ENCODE measurements at regions not wholly inside any gene's neighbourhood (a gene's known extent, or its start where the extent isn't known, plus 50 kb on each side); places are given as distances from the start of the nearest gene placed in this dataset.
A peak's percentile ranks its signal among the peaks of the same experiment; 100 is the strongest.
"Not testable (repeated sequence)": the region's sequence is repeated elsewhere in the genome, so short reads cannot be mapped to it uniquely, and the experiment has no call there.

DNA sequence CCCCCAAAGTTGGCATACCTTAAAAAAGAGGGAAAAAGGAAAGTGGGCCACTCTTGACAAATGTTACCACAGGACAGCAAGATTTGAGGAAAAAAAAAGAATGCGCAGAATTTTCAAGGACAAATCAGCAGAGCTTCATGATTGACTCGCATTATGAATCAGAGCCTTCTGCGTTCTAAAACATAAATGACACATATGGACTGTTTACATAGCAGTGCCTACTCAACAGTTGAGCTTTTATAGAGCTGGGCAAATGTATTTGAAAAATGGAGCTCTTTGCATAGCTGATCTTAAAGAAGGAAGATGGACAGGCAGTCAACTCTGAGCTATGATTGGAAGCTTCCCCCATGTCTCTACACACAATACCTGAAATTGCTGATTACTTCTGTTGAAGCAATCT is 213.2 kb upstream of the NT5E start:
- DNase-seq (ENCODE audit: low read depth in 4 of 4, low spot score in 3 of 4) = no peak

DNA sequence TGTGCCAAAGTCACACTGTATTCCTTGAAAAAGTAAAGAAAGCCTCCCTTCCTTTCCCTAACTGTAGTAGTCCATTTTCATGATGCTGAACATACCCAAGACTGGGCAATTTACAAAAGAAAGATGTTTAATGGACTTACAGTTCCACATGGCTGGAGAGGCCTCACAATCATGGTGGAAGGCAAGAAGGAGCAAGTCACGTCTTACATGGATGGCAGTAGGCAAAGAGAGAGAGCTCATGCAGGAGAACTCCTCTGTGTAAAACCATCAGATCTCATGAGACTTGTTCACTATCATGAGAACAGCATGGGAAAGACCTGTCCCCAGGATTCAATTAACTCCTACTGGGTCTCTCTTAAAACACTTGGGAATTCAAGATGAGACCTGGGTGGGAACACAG is 222.5 kb upstream of the NT5E start:
- DNase-seq (ENCODE audit: low read depth in 4 of 4, low spot score in 3 of 4) = not testable (repeated sequence)

DNA sequence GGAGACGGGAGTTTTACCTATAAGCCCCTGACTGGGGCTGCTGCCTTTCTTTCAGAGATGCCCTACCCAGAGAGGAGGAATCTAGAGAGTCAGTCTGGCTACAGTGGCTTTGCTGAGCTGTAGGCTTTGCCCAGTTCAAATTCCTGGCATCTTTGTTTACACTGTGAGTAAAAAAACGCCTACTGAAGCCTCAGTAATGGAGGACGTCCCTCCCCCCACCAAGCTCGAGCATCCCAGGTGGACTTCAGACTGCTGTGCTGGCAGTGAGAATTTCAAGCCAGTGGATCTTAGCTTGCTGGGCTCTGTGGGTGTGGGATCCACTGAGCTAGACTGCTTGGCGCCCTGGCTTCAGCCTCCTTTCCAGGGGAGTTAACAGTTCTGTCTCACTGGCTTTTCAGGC is 237.1 kb upstream of the NT5E start:
- not testable (repeated sequence) for DNase-seq (ENCODE audit: low read depth in 4 of 4, low spot score in 3 of 4)

DNA sequence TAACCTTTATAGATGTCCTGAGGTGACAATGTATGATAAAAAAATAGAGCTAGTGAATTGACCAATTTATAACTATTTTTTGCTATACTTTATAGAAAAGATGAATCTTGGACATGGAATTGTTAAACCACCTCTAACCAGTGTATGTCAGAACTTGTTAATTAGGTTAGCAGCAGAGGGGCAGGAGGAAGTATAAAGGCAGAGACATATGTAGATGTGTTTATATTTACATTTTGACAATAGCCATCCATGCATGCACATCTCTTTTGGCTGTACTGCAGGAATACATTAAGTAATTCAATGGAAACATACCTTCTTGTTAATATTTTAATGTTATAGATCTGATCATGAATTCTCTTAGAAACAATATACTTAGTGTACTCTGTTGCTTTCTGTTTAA is 254.6 kb upstream of the NT5E start:
- DNase-seq (ENCODE audit: low read depth in 4 of 4, low spot score in 3 of 4) = no peak

- DNase-seq (ENCODE audit: low read depth in 4 of 4, low spot score in 3 of 4) = no peak
These were observed 256.5 kb upstream of the NT5E start for GRCh38 chr6:85193339-85193738.

- no peak for DNase-seq (ENCODE audit: low read depth in 4 of 4, low spot score in 3 of 4)
These were observed 257.3 kb upstream of the NT5E start for GRCh38 chr6:85192596-85192995.

- DNase-seq (ENCODE audit: low read depth in 4 of 4, low spot score in 3 of 4) = no peak
These were observed 257.7 kb upstream of the NT5E start for GRCh38 chr6:85192186-85192585.

DNA sequence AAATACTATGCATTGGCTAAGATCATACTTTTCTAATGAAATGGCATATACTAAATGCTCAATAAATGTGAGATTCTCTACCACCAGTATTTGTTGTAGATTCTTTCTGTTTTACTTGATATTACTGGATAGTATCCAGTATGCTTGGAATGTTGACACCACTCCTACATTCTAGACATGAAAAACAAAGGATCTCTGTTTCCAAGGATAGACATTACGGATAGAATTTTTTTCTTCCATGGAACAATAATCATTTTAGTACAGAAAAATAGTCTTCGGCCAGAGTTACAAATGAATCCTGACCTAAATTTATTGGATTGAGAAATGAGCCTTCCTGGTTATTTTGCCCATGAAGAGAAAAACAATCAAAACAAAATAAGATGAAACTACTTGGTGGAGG is 258.2 kb upstream of the NT5E start:
- DNase-seq (ENCODE audit: low read depth in 4 of 4, low spot score in 3 of 4) = no peak

GRCh38 chr6:85186546-85187175 is 263.2 kb upstream of the NT5E start:
- no peak for DNase-seq (ENCODE audit: low read depth in 4 of 4, low spot score in 3 of 4)

DNA sequence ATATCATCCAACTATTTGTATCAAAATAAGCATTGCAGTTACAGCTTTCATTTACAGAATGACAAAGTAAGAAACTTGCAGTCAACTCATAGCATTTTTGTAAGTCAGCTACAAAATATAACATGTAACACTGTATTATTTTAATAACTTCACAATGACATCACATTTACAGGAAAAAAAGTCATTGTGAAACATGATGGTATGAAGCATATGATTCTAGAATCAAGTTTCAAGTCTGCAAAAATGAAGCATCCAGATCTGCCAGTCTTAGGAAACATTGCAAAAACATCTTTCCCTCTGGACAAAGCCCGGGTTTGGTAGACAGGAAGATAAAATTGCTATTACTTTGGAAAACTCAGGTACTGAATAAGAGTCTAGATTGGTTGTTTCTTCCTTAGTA is 263.9 kb upstream of the NT5E start:
- no peak for DNase-seq (ENCODE audit: low read depth in 4 of 4, low spot score in 3 of 4)

- no peak for DNase-seq (ENCODE audit: low read depth in 4 of 4, low spot score in 3 of 4)
These were observed 266.0 kb upstream of the NT5E start for GRCh38 chr6:85183841-85184240.

DNA sequence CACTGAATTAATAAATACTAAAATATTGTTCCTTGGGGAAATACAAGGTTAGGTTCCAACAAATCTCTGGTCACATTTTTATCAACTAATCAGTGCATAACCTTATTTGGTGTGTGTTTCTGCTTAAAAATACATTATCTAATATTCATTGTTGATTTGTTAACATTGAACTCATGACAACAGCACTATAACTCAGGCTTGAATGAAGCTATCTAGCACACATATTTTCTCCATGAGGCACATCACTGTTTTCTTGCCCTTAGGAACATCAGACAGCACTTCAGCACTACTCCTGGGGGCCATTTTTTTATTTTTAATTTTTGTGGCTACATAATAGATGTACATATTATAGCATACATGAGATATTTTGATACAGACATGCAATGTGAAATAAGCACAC is 277.2 kb upstream of the NT5E start:
- no peak for DNase-seq (ENCODE audit: low read depth in 4 of 4, low spot score in 3 of 4)

- DNase-seq (ENCODE audit: low read depth in 4 of 4, low spot score in 3 of 4) = no peak
These were observed 277.7 kb upstream of the NT5E start for GRCh38 chr6:85172161-85172560.

GRCh38 chr6:85169189-85169588 is 280.7 kb upstream of the NT5E start:
- DNase-seq (ENCODE audit: low read depth in 4 of 4, low spot score in 3 of 4) = no peak

DNA sequence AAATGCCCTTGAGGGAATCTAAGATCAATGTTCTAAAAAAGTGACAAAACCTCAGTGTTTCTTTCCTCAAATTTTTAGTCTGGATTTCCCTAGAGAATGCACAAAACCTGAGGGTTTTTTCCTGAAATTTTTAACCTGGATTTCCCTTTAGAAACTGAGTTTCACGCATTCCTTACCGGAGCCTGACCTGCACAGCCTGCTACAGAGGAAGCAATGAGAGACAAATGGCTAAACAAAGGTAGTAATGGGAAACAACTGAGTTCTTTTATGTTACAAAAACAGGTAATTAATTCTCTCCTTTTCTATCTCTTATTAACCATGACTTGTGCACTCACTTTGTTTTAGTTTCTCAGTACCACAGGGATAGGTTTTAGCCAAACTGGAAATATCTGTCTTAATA is 281.7 kb upstream of the NT5E start:
- DNase-seq (ENCODE audit: low read depth in 4 of 4, low spot score in 3 of 4) = no peak

DNA sequence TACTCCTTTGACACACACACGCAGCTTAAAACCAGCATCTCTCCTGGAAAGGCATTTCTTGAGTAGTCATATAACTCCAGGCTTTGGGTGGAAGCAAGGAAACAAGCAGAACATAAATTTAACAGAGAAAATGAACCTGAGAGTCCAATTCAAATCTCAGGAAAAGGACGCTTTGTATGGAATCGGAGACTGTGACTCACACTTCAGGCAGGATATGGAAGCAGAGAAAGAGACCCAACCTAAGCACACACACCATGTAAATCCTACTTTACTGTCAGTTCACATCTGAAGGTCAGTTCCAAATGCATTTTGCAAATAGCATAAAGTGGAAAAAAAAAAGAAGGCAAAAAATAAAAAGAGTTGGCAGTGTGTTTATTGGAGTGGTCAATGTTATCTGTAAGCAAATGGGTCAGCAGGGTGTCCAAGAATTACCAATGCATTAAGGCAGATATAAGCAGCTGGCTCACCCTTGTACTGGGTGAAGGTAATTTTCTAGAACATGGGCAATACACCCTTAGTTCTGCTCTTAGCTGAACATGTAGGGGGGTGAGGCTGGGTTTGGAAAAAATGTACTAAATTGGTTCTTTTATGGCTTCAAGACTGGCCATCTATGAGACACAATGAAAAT is 283.7 kb upstream of the NT5E start:
- DNase-seq (ENCODE audit: low read depth in 4 of 4, low spot score in 3 of 4) = no peak

GRCh38 chr6:85163156-85164080 is 286.5 kb upstream of the NT5E start:
- DNase-seq (ENCODE audit: low read depth in 4 of 4, low spot score in 3 of 4) = peak in 1 of 4 donors; percentile 7

- no peak for DNase-seq (ENCODE audit: low read depth in 4 of 4, low spot score in 3 of 4)
These were observed 292.6 kb upstream of the NT5E start for GRCh38 chr6:85157311-85157710.

- DNase-seq (ENCODE audit: low read depth in 4 of 4, low spot score in 3 of 4) = no peak
These were observed 306.2 kb upstream of the NT5E start for GRCh38 chr6:85143676-85144075.

- DNase-seq (ENCODE audit: low read depth in 4 of 4, low spot score in 3 of 4) = no peak
These were observed 312.0 kb upstream of the NT5E start for GRCh38 chr6:85137865-85138264.

DNA sequence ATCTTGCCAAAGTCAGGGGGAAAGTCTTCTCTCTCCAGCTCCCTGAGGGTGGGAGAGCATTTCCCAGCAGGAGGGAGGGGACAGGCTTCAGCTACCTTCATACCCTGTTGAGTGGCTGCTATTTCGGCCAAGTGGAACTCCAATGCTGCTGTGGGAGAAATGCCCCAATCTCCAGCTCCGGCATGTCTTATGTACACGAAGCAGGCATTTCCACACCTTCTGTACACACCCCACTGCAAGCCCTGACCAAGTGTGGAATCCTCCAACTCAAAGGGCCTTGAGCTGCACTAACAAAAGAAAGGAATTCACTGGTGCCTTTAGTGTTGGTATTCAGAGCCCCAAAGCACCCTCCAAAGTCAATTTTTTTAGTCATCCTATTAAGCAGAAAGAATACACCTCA is 313.6 kb upstream of the NT5E start:
- DNase-seq (ENCODE audit: low read depth in 4 of 4, low spot score in 3 of 4) = no peak

Measured in left renal pelvis (tissue), 4 donors.